Rectal smooth muscle tissue (tissue), 1 donor: ENCODE measurements at regions not wholly inside any gene's neighbourhood (a gene's known extent, or its start where the extent isn't known, plus 50 kb on each side); places are given as distances from the start of the nearest gene placed in this dataset.

ENCODE experiments used
- H3K27ac ChIP-seq: one replicate; pipeline ENCODE4 v1.7.0; 2013; ENCODE audit warnings: low read depth, low read length, inconsistent platforms
- H3K27me3 ChIP-seq: one replicate; pipeline ENCODE4 v1.7.0; 2013; ENCODE audit warnings: low read length; ENCODE audit not compliant: control insufficient read depth, insufficient read depth
- H3K36me3 ChIP-seq: one replicate; pipeline ENCODE4 v1.7.0; 2013; ENCODE audit warnings: low read length; ENCODE audit not compliant: control insufficient read depth, insufficient read depth
- H3K4me1 ChIP-seq: one replicate; pipeline ENCODE4 v1.7.0; 2013; ENCODE audit warnings: low read length; ENCODE audit not compliant: control insufficient read depth, insufficient read depth
- H3K4me3 ChIP-seq: one replicate; pipeline ENCODE4 v1.7.0; 2013; ENCODE audit warnings: low read length
- H3K9ac ChIP-seq: one replicate; pipeline ENCODE4 v1.7.0; 2013; ENCODE audit warnings: low read length

GRCh38 chr10:107425931-107426553, 261.5 kb upstream of the SORCS1 start:
- no peaks in the 10 kb centered on the region for H3K27me3 ChIP-seq
- no peak overlapping the region for H3K27ac ChIP-seq
- H3K36me3 ChIP-seq = no peaks in the 10 kb centered on the region
- no peak overlapping the region for H3K9ac ChIP-seq
- no peaks in the 10 kb centered on the region for H3K4me1 ChIP-seq
- peak overlapping the region; percentile 2 for H3K4me3 ChIP-seq

GRCh38 chr10:107424628-107425027, 260.1 kb upstream of the SORCS1 start:
- Histone ChIP-seq H3K27me3 (no peaks in the 10 kb centered on the region), H3K9ac (no peak overlapping the region), H3K27ac (no peak overlapping the region), H3K4me3 (no peak overlapping the region), H3K4me1 (no peaks in the 10 kb centered on the region), H3K36me3 (no peaks in the 10 kb centered on the region)

- Histone ChIP-seq H3K27ac (no peak overlapping the region), H3K9ac (no peak overlapping the region), H3K4me3 (no peak overlapping the region), H3K27me3 (no peaks in the 10 kb centered on the region), H3K36me3 (no peaks in the 10 kb centered on the region), H3K4me1 (no peaks in the 10 kb centered on the region)
These were observed 259.4 kb upstream of the SORCS1 start for GRCh38 chr10:107423903-107424302.

- Histone ChIP-seq H3K27ac (no peak overlapping the region), H3K4me3 (no peak overlapping the region), H3K9ac (no peak overlapping the region), H3K36me3 (no peaks in the 10 kb centered on the region), H3K4me1 (no peaks in the 10 kb centered on the region), H3K27me3 (no peaks in the 10 kb centered on the region)
These were observed 258.2 kb upstream of the SORCS1 start for GRCh38 chr10:107422681-107423080.

GRCh38 chr10:107420196-107420595, 255.7 kb upstream of the SORCS1 start:
- Histone ChIP-seq H3K4me1 (no peaks in the 10 kb centered on the region), H3K36me3 (no peaks in the 10 kb centered on the region), H3K27me3 (no peaks in the 10 kb centered on the region), H3K9ac (no peak overlapping the region), H3K4me3 (no peak overlapping the region), H3K27ac (no peak overlapping the region)

GRCh38 chr10:107418085-107418806, 253.7 kb upstream of the SORCS1 start:
- Histone ChIP-seq H3K4me3 (no peak overlapping the region), H3K27me3 (no peaks in the 10 kb centered on the region), H3K4me1 (no peaks in the 10 kb centered on the region), H3K27ac (no peak overlapping the region), H3K9ac (no peak overlapping the region), H3K36me3 (no peaks in the 10 kb centered on the region)

- Histone ChIP-seq H3K4me3 (no peak overlapping the region), H3K36me3 (no peaks in the 10 kb centered on the region), H3K27me3 (no peaks in the 10 kb centered on the region), H3K4me1 (no peaks in the 10 kb centered on the region), H3K27ac (no peak overlapping the region), H3K9ac (no peak overlapping the region)
These were observed 252.9 kb upstream of the SORCS1 start for GRCh38 chr10:107417446-107417845.

GRCh38 chr10:107415446-107415845, 250.9 kb upstream of the SORCS1 start:
- no peak overlapping the region for H3K27ac ChIP-seq
- H3K4me1 ChIP-seq = no peaks in the 10 kb centered on the region
- H3K36me3 ChIP-seq = no peaks in the 10 kb centered on the region
- no peak overlapping the region for H3K9ac ChIP-seq
- H3K4me3 ChIP-seq = no peak overlapping the region
- no peaks in the 10 kb centered on the region for H3K27me3 ChIP-seq

GRCh38 chr10:107413971-107414370, 249.5 kb upstream of the SORCS1 start:
- Histone ChIP-seq H3K4me3 (no peak overlapping the region), H3K4me1 (no peaks in the 10 kb centered on the region), H3K36me3 (no peaks in the 10 kb centered on the region), H3K27ac (no peak overlapping the region), H3K9ac (no peak overlapping the region), H3K27me3 (no peaks in the 10 kb centered on the region)

- H3K36me3 ChIP-seq = no peaks in the 10 kb centered on the region
- no peak overlapping the region for H3K9ac ChIP-seq
- H3K27ac ChIP-seq = no peak overlapping the region
- H3K4me3 ChIP-seq = no peak overlapping the region
- H3K27me3 ChIP-seq = no peaks in the 10 kb centered on the region
- no peaks in the 10 kb centered on the region for H3K4me1 ChIP-seq
These were observed 245.0 kb upstream of the SORCS1 start for GRCh38 chr10:107409522-107409921.

- Histone ChIP-seq H3K27me3 (no peaks in the 10 kb centered on the region), H3K4me3 (no peak overlapping the region), H3K9ac (no peak overlapping the region), H3K36me3 (no peaks in the 10 kb centered on the region), H3K4me1 (no peaks in the 10 kb centered on the region), H3K27ac (no peak overlapping the region)
These were observed 233.6 kb upstream of the SORCS1 start for GRCh38 chr10:107398115-107398514.

GRCh38 chr10:107391901-107392300, 227.4 kb upstream of the SORCS1 start:
- no peak overlapping the region for H3K27ac ChIP-seq
- no peaks in the 10 kb centered on the region for H3K4me1 ChIP-seq
- H3K9ac ChIP-seq = no peak overlapping the region
- no peak overlapping the region for H3K4me3 ChIP-seq
- no peaks in the 10 kb centered on the region for H3K27me3 ChIP-seq
- H3K36me3 ChIP-seq = no peaks in the 10 kb centered on the region

GRCh38 chr10:107390563-107390962, 226.1 kb upstream of the SORCS1 start:
- Histone ChIP-seq H3K36me3 (no peaks in the 10 kb centered on the region), H3K9ac (no peak overlapping the region), H3K27ac (no peak overlapping the region), H3K27me3 (no peaks in the 10 kb centered on the region), H3K4me3 (no peak overlapping the region), H3K4me1 (no peaks in the 10 kb centered on the region)
